SK-N-SH (cell line): ENCODE measurements at regions not wholly inside any gene's neighbourhood (a gene's known extent, or its start where the extent isn't known, plus 50 kb on each side); places are given as distances from the start of the nearest gene placed in this dataset.

Source experiments
- CTCF ChIA-PET: fragments of 300-600, 350-600 bp; formaldehyde crosslinking; extraction: SDS; loops from one replicate; lab custom pipeline; 2021; lab: Yijun Ruan, JAX
- POLR2A ChIA-PET: fragments of 350-600 bp; sonication (Branson Sonifier 250); formaldehyde crosslinking; extraction: SDS; loops from one replicate; lab custom pipeline; 2020; ENCODE audit warnings: antibody characterized with exemption, inconsistent platforms; lab: Yijun Ruan, JAX
- DNase-seq: peaks from one replicate; pipeline ENCODE4 v3.0.0; 2012
- H2AFZ ChIP-seq: fragments of 200-600 bp; sonication (generic); 2 replicates; pipeline ENCODE4 v1.8.1; 2016; ENCODE audit warnings: antibody characterized with exemption, mild to moderate bottlenecking, low read depth
- H3F3A ChIP-seq: fragments of 200-600 bp; sonication (generic); replicated peaks from 2 replicates; pipeline ENCODE3; 2016; ENCODE audit warnings: antibody characterized with exemption, mild to moderate bottlenecking; ENCODE audit not compliant: insufficient read depth
- H3K27ac ChIP-seq, 2 experiments: fragments of 200-500 bp in 1 of 2; fragments of 200-600 bp in 1 of 2; sonication (Bioruptor generic) in 1 of 2; sonication (generic), shearing (Covaris generic) in 1 of 2; 2 replicates each; pipeline versions ENCODE4 v1.5.1 to v1.6.1; 2014 to 2016; ENCODE audit warnings: low read depth in 2 of 2, inconsistent platforms in 1 of 2, low read length in 1 of 2, mild to moderate bottlenecking in 1 of 2, mixed read lengths in 1 of 2
- H3K27me3 ChIP-seq: fragments of 200-600 bp; sonication (generic), shearing (Covaris generic); 2 replicates; pipeline ENCODE4 v1.6.1; 2016; ENCODE audit warnings: mixed run types; ENCODE audit not compliant: insufficient read depth
- H3K36me3 ChIP-seq, 2 experiments: fragments of 200-500 bp in 1 of 2; fragments of 200-600 bp in 1 of 2; sonication (Bioruptor generic) in 1 of 2; sonication (generic) in 1 of 2; replicated peaks in 1 of 2; 2 replicates each; pipeline versions ENCODE3 to v1.5.1; 2014 to 2016; ENCODE audit warnings: low read length in 1 of 2, mild to moderate bottlenecking in 1 of 2; ENCODE audit not compliant: insufficient read depth in 2 of 2, control insufficient read depth in 1 of 2
- H3K4me1 ChIP-seq, 2 experiments: fragments of 200-500 bp in 1 of 2; fragments of 200-600 bp in 1 of 2; sonication (Bioruptor generic) in 1 of 2; sonication (generic), shearing (Covaris generic) in 1 of 2; 2 replicates each; pipeline versions ENCODE4 v1.5.1 to v1.6.1; 2014 to 2016; ENCODE audit warnings: low read depth in 1 of 2, low read length in 1 of 2, mixed run types in 1 of 2; ENCODE audit not compliant: insufficient read depth in 2 of 2, control insufficient read depth in 1 of 2
- H3K4me2 ChIP-seq: fragments of 200-600 bp; sonication (generic), shearing (Covaris generic); 2 replicates; pipeline ENCODE4 v1.6.1; 2017; ENCODE audit warnings: mixed run types
- H3K4me3 ChIP-seq, 2 experiments: fragments of 200-500 bp in 1 of 2; fragments of 200-600 bp in 1 of 2; sonication (Bioruptor generic) in 1 of 2; sonication (generic), shearing (Covaris generic) in 1 of 2; 2 replicates each; pipeline versions ENCODE4 v1.5.1 to v1.8.1; 2014 to 2016; ENCODE audit warnings: low read depth in 2 of 2, inconsistent platforms in 1 of 2, low read length in 1 of 2, mild to moderate bottlenecking in 1 of 2, mixed read lengths in 1 of 2, moderate library complexity in 1 of 2
- H3K79me2 ChIP-seq: fragments of 200-600 bp; sonication (generic); 2 replicates; pipeline ENCODE4 v1.8.1; 2017; ENCODE audit warnings: mild to moderate bottlenecking; ENCODE audit not compliant: insufficient read depth
- H3K9ac ChIP-seq: fragments of 200-600 bp; sonication (generic); 2 replicates; pipeline ENCODE4 v1.6.1; 2017; ENCODE audit warnings: mixed run types
- H3K9me2 ChIP-seq: fragments of 200-600 bp; sonication (generic); 2 replicates; pipeline ENCODE4 v1.6.1; 2017; ENCODE audit warnings: mixed run types
- H3K9me3 ChIP-seq: fragments of 200-600 bp; sonication (generic); 2 replicates; pipeline ENCODE4 v1.6.1; 2017; ENCODE audit warnings: mixed run types, mild to moderate bottlenecking, moderate library complexity
- H4K20me1 ChIP-seq: fragments of 200-600 bp; sonication (generic); 2 replicates; pipeline ENCODE4 v1.6.1; 2017; ENCODE audit warnings: mild to moderate bottlenecking, mixed run types; ENCODE audit not compliant: insufficient read depth
- ELF1 ChIP-seq: IDR thresholded peaks from 2 replicates; pipeline ENCODE4 v1.4.0; 2012
- EP300 ChIP-seq, 2 experiments: IDR thresholded peaks; 2 replicates each; pipeline versions ENCODE4 v1.4.0 to v1.6.1; 2012; ENCODE audit warnings: borderline replicate concordance in 1 of 2, low read depth in 1 of 2, low read length in 1 of 2
- EZH2phosphoT487 ChIP-seq: fragments of 200-600 bp; sonication (generic); IDR thresholded peaks from 2 replicates; pipeline ENCODE4 v1.6.1; 2017; ENCODE audit warnings: low read depth, mixed run types, mild to moderate bottlenecking, antibody characterized with exemption, moderate library complexity, borderline replicate concordance
- FOXJ3 ChIP-seq: sonication (generic); formaldehyde crosslinking; IDR thresholded peaks from 2 replicates; pipeline ENCODE4 v1.5.1; 2020; ENCODE audit warnings: mild to moderate bottlenecking, missing genetic modification reagents
- FOXM1 ChIP-seq: IDR thresholded peaks from 2 replicates; pipeline ENCODE4 v1.4.0; 2012; ENCODE audit warnings: low read depth, mild to moderate bottlenecking
- MXI1 ChIP-seq: IDR thresholded peaks from 2 replicates; pipeline ENCODE4 v1.6.1; 2012; ENCODE audit warnings: mild to moderate bottlenecking, low read depth, low read length, improper control_type of control experiment
- POLR2AphosphoS5 ChIP-seq: IDR thresholded peaks from 2 replicates; pipeline ENCODE4 v1.6.1; 2012; ENCODE audit warnings: low read depth, low read length
- RAD21 ChIP-seq: IDR thresholded peaks from 2 replicates; pipeline ENCODE4 v1.6.1; 2012; ENCODE audit warnings: mild to moderate bottlenecking, low read length
- RFX5 ChIP-seq: IDR thresholded peaks from 2 replicates; pipeline ENCODE4 v1.6.1; 2012; ENCODE audit warnings: mild to moderate bottlenecking, improper control_type of control experiment, low read length
- RXRA ChIP-seq: IDR thresholded peaks from 2 replicates; pipeline ENCODE4 v1.4.0; 2012; ENCODE audit warnings: low read depth, mild to moderate bottlenecking, borderline replicate concordance
- TAF1 ChIP-seq: IDR thresholded peaks from 2 replicates; pipeline ENCODE4 v1.6.1; 2012; ENCODE audit warnings: low read depth, mild to moderate bottlenecking, low read length, moderate library complexity, borderline replicate concordance
- TEAD4 ChIP-seq: IDR thresholded peaks from 2 replicates; pipeline ENCODE4 v1.4.0; 2012; ENCODE audit warnings: mild to moderate bottlenecking, borderline replicate concordance; ENCODE audit not compliant: insufficient read depth
- WGBS: methylation state at CpG from one replicate; pipeline ENCODE4 v1.1.6; 2017; ENCODE audit warnings: low lambda C conversion rate; 5-methylcytosine and 5-hydroxymethylcytosine counted together
- TF ChIP-seq, protein P1 (sequence below): IDR thresholded peaks from 2 replicates; pipeline ENCODE4 v1.4.0; 2012; ENCODE audit warnings: low read depth, borderline replicate concordance
- TF ChIP-seq, protein P2 (sequence below): IDR thresholded peaks from 2 replicates; pipeline ENCODE4 v1.4.0; 2012; ENCODE audit warnings: low read depth
- TF ChIP-seq, protein P3 (sequence below): IDR thresholded peaks from 2 replicates; pipeline ENCODE4 v1.4.0; 2012; ENCODE audit warnings: low read depth, borderline replicate concordance
- TF ChIP-seq, protein P4 (sequence below): fragments of 150-350 bp; IDR thresholded peaks from 2 replicates; pipeline ENCODE4 v1.6.1; 2016; ENCODE audit warnings: mild to moderate bottlenecking, low read depth, low read length

DNA sequence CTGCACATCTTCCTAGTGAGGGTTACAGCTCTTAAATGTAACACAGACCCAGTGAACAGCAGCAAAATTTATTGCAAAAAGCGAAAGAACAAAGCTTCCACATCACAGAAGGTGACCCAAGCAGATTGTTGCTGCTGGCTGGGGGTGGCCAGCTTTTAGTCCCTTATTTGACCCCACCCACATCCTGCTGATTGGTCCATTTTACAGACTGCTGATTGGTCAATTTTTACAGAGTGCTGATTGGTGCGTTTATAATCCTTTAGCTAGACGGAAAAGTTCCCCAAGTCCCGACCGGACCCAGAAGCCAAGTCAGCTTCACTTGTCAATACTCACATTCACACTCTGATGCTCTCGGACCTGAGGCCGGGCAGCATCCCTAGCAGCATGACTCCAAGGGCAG, 154.5 kb upstream of the ATP10A start (continued):
- TF ChIP-seq TAF1: no peak

DNA sequence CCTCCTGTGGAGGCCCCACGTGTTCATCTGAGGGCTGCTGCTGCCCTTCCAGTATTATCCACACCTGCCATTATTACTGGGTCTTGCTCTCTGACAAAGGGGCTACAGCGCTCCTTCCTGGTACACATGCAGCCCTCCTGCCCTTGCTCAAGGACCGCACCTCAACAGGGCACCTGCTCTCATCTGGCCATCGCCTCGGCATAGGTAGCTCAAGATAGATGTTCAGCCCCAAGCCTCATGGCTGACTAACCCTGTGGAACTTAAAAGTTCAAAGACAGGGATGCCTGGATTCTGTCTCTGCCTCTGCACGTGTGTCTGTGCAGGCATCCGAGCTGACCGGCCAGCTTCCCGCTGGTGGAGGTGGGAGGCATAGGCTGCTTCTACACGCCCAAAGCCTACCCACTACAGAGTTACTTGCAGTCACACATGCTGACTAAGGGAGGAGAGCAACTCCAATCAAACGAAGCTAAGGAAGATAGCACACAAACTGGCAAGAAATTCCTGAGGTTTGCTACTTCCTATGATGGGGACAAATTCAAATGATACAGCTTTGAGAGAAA, 152.5 kb upstream of the ATP10A start:
- no peak overlapping the region for H3K27ac ChIP-seq
- POLR2A ChIA-PET: no interaction called here
- no peaks in the 10 kb centered on the region for H3K36me3 ChIP-seq
- no peaks in the 10 kb centered on the region for H3F3A ChIP-seq
- no peaks in the 10 kb centered on the region for H3K79me2 ChIP-seq
- H3K4me1 ChIP-seq: no peaks in the 10 kb centered on the region
- H2AFZ ChIP-seq: no peak overlapping the region
- H3K4me3 ChIP-seq: no peak overlapping the region
- no peaks in the 10 kb centered on the region for H3K9me2 ChIP-seq
- no peaks in the 10 kb centered on the region for H3K27me3 ChIP-seq
- DNase-seq: no peak
- no peak overlapping the region for H3K9ac ChIP-seq
- TF ChIP-seq, protein P1, sequence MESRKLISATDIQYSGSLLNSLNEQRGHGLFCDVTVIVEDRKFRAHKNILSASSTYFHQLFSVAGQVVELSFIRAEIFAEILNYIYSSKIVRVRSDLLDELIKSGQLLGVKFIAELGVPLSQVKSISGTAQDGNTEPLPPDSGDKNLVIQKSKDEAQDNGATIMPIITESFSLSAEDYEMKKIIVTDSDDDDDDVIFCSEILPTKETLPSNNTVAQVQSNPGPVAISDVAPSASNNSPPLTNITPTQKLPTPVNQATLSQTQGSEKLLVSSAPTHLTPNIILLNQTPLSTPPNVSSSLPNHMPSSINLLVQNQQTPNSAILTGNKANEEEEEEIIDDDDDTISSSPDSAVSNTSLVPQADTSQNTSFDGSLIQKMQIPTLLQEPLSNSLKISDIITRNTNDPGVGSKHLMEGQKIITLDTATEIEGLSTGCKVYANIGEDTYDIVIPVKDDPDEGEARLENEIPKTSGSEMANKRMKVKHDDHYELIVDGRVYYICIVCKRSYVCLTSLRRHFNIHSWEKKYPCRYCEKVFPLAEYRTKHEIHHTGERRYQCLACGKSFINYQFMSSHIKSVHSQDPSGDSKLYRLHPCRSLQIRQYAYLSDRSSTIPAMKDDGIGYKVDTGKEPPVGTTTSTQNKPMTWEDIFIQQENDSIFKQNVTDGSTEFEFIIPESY: no peak
- TF ChIP-seq, protein P2, sequence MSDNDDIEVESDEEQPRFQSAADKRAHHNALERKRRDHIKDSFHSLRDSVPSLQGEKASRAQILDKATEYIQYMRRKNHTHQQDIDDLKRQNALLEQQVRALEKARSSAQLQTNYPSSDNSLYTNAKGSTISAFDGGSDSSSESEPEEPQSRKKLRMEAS: no peak
- TF ChIP-seq RXRA: no peak
- TF ChIP-seq, protein P3, sequence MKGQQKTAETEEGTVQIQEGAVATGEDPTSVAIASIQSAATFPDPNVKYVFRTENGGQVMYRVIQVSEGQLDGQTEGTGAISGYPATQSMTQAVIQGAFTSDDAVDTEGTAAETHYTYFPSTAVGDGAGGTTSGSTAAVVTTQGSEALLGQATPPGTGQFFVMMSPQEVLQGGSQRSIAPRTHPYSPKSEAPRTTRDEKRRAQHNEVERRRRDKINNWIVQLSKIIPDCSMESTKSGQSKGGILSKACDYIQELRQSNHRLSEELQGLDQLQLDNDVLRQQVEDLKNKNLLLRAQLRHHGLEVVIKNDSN: no peak
- no peak for TF ChIP-seq EZH2phosphoT487
- H3K4me2 ChIP-seq: no peak overlapping the region
- no peaks in the 10 kb centered on the region for H3K9me3 ChIP-seq
- 48% methylated on average over 9 of the region's 11 CpGs for WGBS
- CTCF ChIA-PET: no interaction called here
- H4K20me1 ChIP-seq: no peaks in the 10 kb centered on the region

DNA sequence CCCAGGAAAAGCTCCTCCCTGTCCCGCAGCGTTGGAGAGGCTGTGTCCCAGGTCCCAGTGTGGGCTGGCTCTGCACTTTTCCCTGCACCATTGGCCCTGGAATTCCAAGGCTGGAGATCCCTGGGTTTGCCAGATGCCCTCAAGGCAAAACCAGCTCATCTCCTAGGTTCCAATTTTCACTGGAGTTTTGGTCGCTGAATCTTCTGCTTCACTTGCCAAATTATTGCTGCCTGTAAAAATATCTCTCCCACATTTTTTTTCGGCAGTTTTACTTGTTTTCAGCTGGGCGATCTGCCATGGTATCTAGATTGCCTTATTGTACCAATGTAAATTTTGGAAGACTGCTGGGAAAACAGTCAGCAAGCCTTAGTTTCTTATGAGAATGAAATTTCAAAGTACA, 150.9 kb upstream of the ATP10A start:
- no peak overlapping the region for H3K27ac ChIP-seq
- H3K36me3 ChIP-seq: no peaks in the 10 kb centered on the region
- H4K20me1 ChIP-seq: no peaks in the 10 kb centered on the region
- H3K9me3 ChIP-seq: no peaks in the 10 kb centered on the region
- no peak overlapping the region for H3K4me3 ChIP-seq
- ChIA-PET CTCF (interaction anchor here (1.3 kb wide), 1 partner anchor 80 kb away, joined by 4 read pairs; no protein-coding TSS in a partner anchor), POLR2A (no interaction called here)
- no peak for DNase-seq
- no peak overlapping the region for H2AFZ ChIP-seq
- TF ChIP-seq RFX5 (no peak), MXI1 (no peak), EP300 (IDR thresholded peaks at IDR 0.05; ENCODE audit: borderline replicate concordance in 1 of 2, low read depth in 1 of 2, low read length in 1 of 2) (no peak), ELF1 (no peak), FOXJ3 (CRISPR knock-in tag) (no peak), POLR2AphosphoS5 (no peak), RAD21 (no peak), FOXM1 (no peak), TEAD4 (no peak)
- TF ChIP-seq, protein P2: no peak
- TF ChIP-seq, protein P3: no peak
- TF ChIP-seq, protein P4, sequence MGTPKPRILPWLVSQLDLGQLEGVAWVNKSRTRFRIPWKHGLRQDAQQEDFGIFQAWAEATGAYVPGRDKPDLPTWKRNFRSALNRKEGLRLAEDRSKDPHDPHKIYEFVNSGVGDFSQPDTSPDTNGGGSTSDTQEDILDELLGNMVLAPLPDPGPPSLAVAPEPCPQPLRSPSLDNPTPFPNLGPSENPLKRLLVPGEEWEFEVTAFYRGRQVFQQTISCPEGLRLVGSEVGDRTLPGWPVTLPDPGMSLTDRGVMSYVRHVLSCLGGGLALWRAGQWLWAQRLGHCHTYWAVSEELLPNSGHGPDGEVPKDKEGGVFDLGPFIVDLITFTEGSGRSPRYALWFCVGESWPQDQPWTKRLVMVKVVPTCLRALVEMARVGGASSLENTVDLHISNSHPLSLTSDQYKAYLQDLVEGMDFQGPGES: no peak
- no peaks in the 10 kb centered on the region for H3K4me1 ChIP-seq
- H3K9me2 ChIP-seq: no peaks in the 10 kb centered on the region
- no peaks in the 10 kb centered on the region for H3F3A ChIP-seq
- no peak overlapping the region for H3K4me2 ChIP-seq
- no peaks in the 10 kb centered on the region for H3K79me2 ChIP-seq
- no peak overlapping the region for H3K9ac ChIP-seq
- H3K27me3 ChIP-seq: no peaks in the 10 kb centered on the region
- 23% methylated on average over 5 of the region's 5 CpGs for WGBS
